ENCODE measurements at regions not wholly inside any gene's neighbourhood (a gene's known extent, or its start where the extent isn't known, plus 50 kb on each side); places are given as distances from the start of the nearest gene placed in this dataset.

DNA sequence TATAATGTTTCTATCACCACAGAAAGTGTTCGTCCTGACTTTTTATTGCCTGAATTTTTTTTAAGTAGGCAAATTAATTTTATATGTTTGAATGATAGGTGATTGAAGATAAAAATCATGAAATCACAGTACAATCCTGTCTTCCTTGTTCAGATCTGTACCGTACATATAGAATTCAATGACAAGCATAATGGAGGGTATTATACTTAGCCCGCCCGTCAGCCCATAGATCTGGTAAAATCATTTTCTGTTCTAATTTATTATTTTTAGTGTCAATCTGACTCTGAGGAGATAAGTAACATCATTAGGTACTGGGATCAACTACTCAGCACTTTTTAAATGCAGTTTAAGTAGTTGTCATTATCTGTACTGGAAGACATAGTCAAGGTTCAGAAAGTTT is 269.9 kb downstream of the NR2F2 start:
- Histone ChIP-seq H3K4me1 (no peaks in the 10 kb centered on the region), H3K36me3 (no peaks in the 10 kb centered on the region), H3K27me3 (no peaks in the 10 kb centered on the region), H3K4me3 (no peak overlapping the region), H3K9me3 (no peaks in the 10 kb centered on the region), H3K27ac (no peak overlapping the region)
- no peak for DNase-seq (ENCODE audit: low spot score in 2 of 2)
- intact Hi-C loops (cut with DNase I): no loop called here
- TF ChIP-seq, protein P1, sequence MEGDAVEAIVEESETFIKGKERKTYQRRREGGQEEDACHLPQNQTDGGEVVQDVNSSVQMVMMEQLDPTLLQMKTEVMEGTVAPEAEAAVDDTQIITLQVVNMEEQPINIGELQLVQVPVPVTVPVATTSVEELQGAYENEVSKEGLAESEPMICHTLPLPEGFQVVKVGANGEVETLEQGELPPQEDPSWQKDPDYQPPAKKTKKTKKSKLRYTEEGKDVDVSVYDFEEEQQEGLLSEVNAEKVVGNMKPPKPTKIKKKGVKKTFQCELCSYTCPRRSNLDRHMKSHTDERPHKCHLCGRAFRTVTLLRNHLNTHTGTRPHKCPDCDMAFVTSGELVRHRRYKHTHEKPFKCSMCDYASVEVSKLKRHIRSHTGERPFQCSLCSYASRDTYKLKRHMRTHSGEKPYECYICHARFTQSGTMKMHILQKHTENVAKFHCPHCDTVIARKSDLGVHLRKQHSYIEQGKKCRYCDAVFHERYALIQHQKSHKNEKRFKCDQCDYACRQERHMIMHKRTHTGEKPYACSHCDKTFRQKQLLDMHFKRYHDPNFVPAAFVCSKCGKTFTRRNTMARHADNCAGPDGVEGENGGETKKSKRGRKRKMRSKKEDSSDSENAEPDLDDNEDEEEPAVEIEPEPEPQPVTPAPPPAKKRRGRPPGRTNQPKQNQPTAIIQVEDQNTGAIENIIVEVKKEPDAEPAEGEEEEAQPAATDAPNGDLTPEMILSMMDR (IDR thresholded peaks at IDR 0.05): no peak

DNA sequence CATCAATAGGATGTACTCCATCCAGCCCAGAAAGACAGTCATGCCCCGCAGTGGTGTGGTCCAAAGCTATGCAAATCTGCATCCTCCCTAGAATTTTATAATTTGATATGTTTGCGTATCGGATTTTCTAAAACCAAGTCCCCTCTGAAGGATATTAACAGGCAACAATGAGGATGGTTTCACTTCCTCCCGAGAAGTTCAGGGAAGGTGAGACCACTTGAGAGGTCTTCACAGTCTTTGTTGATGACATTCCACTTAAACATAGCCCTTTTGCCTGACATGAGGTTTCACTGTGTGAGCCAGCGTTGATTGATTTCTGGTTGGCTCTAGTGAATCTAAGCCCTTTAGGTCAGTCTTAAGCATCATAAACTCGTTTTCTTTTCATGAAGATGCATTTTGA is 276.1 kb downstream of the NR2F2 start:
- H3K9me3 ChIP-seq: no peaks in the 10 kb centered on the region
- TF ChIP-seq, protein P1 (IDR thresholded peaks at IDR 0.05): no peak
- no peaks in the 10 kb centered on the region for H3K4me1 ChIP-seq
- no peak overlapping the region for H3K4me3 ChIP-seq
- no peak for DNase-seq (ENCODE audit: low spot score in 2 of 2)
- H3K27ac ChIP-seq: no peak overlapping the region
- no peaks in the 10 kb centered on the region for H3K36me3 ChIP-seq
- H3K27me3 ChIP-seq: no peaks in the 10 kb centered on the region
- intact Hi-C loops (cut with DNase I): no loop called here

DNA sequence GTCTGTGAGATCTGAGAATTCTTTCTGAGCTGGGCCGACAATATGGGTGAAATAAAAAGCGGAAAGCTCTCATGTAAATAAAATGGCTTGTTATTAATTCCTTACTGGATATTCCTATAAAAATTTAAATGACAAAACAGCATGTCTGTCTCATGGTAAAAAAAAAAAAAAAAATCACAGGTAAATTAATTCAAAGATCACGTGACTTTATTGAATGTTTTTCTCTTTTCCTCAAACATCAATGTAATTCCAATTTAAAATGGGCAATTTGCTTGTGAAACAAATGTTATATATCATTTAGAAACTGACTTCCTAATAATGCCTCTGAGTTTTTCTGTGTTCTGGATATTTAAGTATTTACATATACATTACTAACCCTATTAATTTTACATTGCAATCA is 280.3 kb downstream of the NR2F2 start:
- no peaks in the 10 kb centered on the region for H3K4me1 ChIP-seq
- no peaks in the 10 kb centered on the region for H3K27me3 ChIP-seq
- intact Hi-C loops (cut with DNase I): no loop called here
- no peak overlapping the region for H3K27ac ChIP-seq
- TF ChIP-seq, protein P1 (IDR thresholded peaks at IDR 0.05): no peak
- H3K4me3 ChIP-seq: no peak overlapping the region
- H3K9me3 ChIP-seq: no peaks in the 10 kb centered on the region
- no peak for DNase-seq (ENCODE audit: low spot score in 2 of 2)
- H3K36me3 ChIP-seq: no peaks in the 10 kb centered on the region

DNA sequence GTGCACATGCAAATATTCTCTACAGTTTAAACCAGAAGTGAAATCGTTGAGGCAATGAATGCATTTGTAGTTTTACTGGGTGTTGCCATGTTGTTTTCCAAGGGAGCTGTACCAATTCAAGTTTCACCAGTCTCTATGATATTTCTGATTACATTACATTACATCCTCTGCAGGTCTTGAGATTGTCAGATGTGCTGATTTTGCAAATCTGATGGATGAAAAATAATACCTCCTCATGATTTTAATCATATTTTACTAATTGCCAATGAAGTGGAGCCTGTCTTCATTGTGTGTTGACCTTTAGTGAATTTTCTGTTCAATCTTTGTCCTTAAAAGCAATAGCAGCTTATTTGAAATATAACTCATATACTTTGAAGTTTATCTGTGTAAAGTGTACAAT is 282.4 kb downstream of the NR2F2 start:
- no peak overlapping the region for H3K27ac ChIP-seq
- H3K4me3 ChIP-seq: no peak overlapping the region
- no peak for DNase-seq (ENCODE audit: low spot score in 2 of 2)
- H3K27me3 ChIP-seq: no peaks in the 10 kb centered on the region
- intact Hi-C loops (cut with DNase I): no loop called here
- no peaks in the 10 kb centered on the region for H3K9me3 ChIP-seq
- TF ChIP-seq, protein P1 (IDR thresholded peaks at IDR 0.05): no peak
- H3K36me3 ChIP-seq: no peaks in the 10 kb centered on the region
- H3K4me1 ChIP-seq: no peaks in the 10 kb centered on the region

DNA sequence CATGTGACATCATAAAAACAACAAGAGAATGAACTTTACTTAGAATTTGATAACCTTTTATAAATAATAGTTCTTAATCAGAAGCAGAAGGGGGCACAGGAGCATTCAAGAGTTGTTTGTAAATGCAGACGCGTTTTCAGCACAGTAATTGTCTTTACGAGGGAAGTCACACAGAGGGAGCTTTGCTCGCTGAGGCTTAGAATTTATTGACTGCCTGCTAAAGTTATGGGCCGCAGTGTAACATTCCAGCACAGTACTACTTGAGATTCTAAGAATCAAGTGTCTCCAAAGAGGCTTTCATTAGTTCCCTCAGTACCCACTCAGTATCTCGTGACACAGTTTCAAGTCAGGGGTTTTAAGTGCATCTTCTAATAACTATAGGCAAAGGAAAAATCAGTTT is 288.7 kb downstream of the NR2F2 start:
- H3K27me3 ChIP-seq: no peaks in the 10 kb centered on the region
- no peak overlapping the region for H3K27ac ChIP-seq
- TF ChIP-seq, protein P1 (IDR thresholded peaks at IDR 0.05): no peak
- no peak for DNase-seq (ENCODE audit: low spot score in 2 of 2)
- H3K4me1 ChIP-seq: no peaks in the 10 kb centered on the region
- H3K9me3 ChIP-seq: no peaks in the 10 kb centered on the region
- intact Hi-C loops (cut with DNase I): no loop called here
- no peaks in the 10 kb centered on the region for H3K36me3 ChIP-seq
- H3K4me3 ChIP-seq: no peak overlapping the region

DNA sequence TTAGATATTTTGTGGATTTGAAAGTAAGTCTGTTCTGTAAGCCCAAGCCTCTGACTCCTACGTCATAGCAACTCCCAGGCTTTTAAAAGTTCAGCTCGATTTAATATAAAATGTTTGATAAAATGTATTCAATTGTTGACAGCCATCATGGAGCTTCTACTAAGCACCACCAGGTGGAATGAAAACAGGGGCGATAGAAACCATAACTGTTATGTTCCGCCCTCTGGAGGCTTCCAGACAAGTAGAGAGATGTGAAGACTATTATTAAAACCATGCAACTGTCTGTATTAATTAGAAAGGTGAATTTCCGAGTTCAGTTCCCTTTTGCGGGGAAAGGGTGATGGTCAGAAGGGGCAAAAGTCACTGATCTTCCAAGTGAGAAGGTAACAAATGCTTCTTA is 292.2 kb downstream of the NR2F2 start:
- Histone ChIP-seq H3K36me3 (no peaks in the 10 kb centered on the region), H3K4me3 (no peak overlapping the region), H3K27me3 (no peaks in the 10 kb centered on the region), H3K4me1 (no peaks in the 10 kb centered on the region), H3K27ac (no peak overlapping the region), H3K9me3 (no peaks in the 10 kb centered on the region)
- no peak for DNase-seq (ENCODE audit: low spot score in 2 of 2)
- intact Hi-C loops (cut with DNase I): no loop called here
- TF ChIP-seq, protein P1 (IDR thresholded peaks at IDR 0.05): no peak
